ENCODE measurements at regions not wholly inside any gene's neighbourhood (a gene's known extent, or its start where the extent isn't known, plus 50 kb on each side); places are given as distances from the start of the nearest gene placed in this dataset.

DNA sequence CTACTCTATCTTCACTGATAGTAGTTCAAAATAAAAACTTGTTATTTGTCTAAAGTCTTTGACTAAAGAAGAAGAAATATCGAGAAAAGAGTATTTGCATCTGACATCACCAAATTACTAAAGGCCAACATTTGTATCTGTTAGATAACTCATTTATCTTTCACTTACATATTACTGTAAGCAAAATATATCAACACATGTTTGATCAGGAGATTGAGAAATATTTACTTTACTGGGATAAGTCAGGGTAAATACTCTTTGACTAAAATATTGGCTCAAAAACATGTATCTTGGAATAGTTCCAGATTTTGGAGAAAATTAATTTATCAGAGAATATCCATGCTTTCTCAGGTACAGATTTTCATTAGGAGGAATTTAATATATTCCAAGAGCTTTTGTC is 306.0 kb downstream of the TENT5A start:
- no peaks in the 10 kb centered on the region for H3K27me3 ChIP-seq (ENCODE audit: control insufficient read depth, insufficient read depth, low read length)
- H3K9ac ChIP-seq (ENCODE audit: low read length) = no peak overlapping the region
- H3K36me3 ChIP-seq (ENCODE audit: control insufficient read depth, insufficient read depth, low read length) = no peaks in the 10 kb centered on the region
- peaks cover 23% of the 10 kb centered on the region for H3K4me1 ChIP-seq (ENCODE audit: control insufficient read depth, insufficient read depth, low read length)
- no peak overlapping the region for H3K4me3 ChIP-seq (ENCODE audit: low read length)
- H3K9me3 ChIP-seq (ENCODE audit: control insufficient read depth, low read length) = no peaks in the 10 kb centered on the region

GRCh38 chr6:81439417-81439816 is 313.1 kb downstream of the TENT5A start:
- no peaks in the 10 kb centered on the region for H3K27me3 ChIP-seq (ENCODE audit: control insufficient read depth, insufficient read depth, low read length)
- H3K4me1 ChIP-seq (ENCODE audit: control insufficient read depth, insufficient read depth, low read length) = no peaks in the 10 kb centered on the region
- no peaks in the 10 kb centered on the region for H3K36me3 ChIP-seq (ENCODE audit: control insufficient read depth, insufficient read depth, low read length)
- H3K9ac ChIP-seq (ENCODE audit: low read length) = no peak overlapping the region
- H3K9me3 ChIP-seq (ENCODE audit: control insufficient read depth, low read length) = no peaks in the 10 kb centered on the region
- H3K4me3 ChIP-seq (ENCODE audit: low read length) = no peak overlapping the region

DNA sequence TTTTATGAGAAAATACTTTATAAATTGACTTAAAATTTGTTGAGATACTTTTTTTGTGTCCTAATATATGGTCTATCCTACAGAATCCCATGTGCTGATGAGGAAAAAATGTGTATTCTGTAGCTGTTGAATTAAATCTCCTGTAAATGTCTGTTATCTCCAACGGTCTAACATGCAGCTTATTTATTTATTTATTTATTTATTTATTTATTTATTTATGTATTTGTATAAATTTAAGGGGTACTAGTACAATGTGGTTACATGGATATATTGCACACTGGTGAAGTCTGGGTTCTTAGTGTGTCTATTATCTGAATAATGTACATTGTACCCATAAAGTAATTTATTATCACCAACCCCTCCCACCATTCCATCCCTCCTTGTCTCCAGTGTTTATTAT is 315.5 kb downstream of the TENT5A start:
- Histone ChIP-seq H3K4me3 (ENCODE audit: low read length) (no peak overlapping the region), H3K9ac (ENCODE audit: low read length) (no peak overlapping the region), H3K9me3 (ENCODE audit: control insufficient read depth, low read length) (no peaks in the 10 kb centered on the region), H3K36me3 (ENCODE audit: control insufficient read depth, insufficient read depth, low read length) (no peaks in the 10 kb centered on the region), H3K27me3 (ENCODE audit: control insufficient read depth, insufficient read depth, low read length) (no peaks in the 10 kb centered on the region), H3K4me1 (ENCODE audit: control insufficient read depth, insufficient read depth, low read length) (no peaks in the 10 kb centered on the region)

GRCh38 chr6:81413306-81413705 is 339.2 kb downstream of the TENT5A start:
- no peaks in the 10 kb centered on the region for H3K4me1 ChIP-seq (ENCODE audit: control insufficient read depth, insufficient read depth, low read length)
- H3K27me3 ChIP-seq (ENCODE audit: control insufficient read depth, insufficient read depth, low read length) = no peaks in the 10 kb centered on the region
- no peaks in the 10 kb centered on the region for H3K36me3 ChIP-seq (ENCODE audit: control insufficient read depth, insufficient read depth, low read length)
- H3K9ac ChIP-seq (ENCODE audit: low read length) = no peak overlapping the region
- no peaks in the 10 kb centered on the region for H3K9me3 ChIP-seq (ENCODE audit: control insufficient read depth, low read length)
- H3K4me3 ChIP-seq (ENCODE audit: low read length) = no peak overlapping the region

DNA sequence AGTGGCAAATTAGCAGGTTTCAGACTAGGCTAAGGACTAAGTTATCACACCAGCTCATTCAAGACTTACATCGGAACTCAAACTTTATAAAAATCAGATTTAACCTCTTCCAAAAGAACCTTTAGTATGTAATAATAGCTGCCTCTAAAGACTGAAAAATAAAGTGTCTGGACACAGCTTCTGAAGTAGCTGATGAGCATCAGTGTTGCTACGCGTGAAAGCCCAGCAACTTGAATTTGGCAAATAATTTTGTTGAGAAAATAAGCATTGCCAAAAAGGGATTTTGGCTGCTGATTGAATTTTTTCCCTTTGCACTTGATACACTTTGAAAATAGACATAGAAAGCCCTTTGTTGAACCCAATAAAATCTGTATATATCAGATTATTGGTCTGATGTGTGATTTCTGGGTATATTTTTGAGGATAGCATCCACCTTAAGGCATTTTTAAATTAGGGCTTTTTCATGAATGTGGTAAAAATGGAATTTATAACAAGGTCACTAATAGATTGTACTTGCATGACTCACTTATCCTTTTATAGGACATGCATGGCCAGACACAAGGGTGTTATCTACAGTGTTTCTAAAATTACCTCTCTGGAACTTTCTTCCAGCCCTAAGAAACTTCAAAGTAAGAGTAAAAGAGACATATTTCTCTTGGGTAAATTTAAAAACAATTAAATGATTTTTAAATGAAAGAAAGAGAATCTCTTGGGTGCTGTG is 350.4 kb downstream of the TENT5A start:
- H3K36me3 ChIP-seq (ENCODE audit: control insufficient read depth, insufficient read depth, low read length) = no peaks in the 10 kb centered on the region

DNA sequence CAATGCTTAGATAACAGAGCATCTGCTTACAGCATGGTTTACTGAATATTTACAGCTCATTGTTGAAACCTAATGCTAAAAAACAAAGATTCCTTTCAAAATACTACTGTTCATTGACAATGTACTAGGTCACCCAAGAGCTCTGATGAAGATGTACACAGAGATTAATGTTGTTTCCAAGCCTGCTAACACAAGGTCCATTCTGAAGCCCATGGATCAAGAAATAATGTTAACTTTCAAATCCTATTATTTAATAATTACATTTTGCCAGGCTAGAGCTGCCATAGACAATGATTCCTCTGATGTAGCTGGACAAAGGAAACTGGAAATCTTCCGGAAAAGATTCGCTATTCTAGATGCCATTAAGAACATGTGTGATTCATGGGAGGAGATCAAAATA is 355.6 kb downstream of the TENT5A start:
- no peaks in the 10 kb centered on the region for H3K4me1 ChIP-seq (ENCODE audit: control insufficient read depth, insufficient read depth, low read length)
- no peaks in the 10 kb centered on the region for H3K36me3 ChIP-seq (ENCODE audit: control insufficient read depth, insufficient read depth, low read length)
- H3K9ac ChIP-seq (ENCODE audit: low read length) = no peak overlapping the region
- H3K27me3 ChIP-seq (ENCODE audit: control insufficient read depth, insufficient read depth, low read length) = no peaks in the 10 kb centered on the region
- no peaks in the 10 kb centered on the region for H3K9me3 ChIP-seq (ENCODE audit: control insufficient read depth, low read length)
- no peak overlapping the region for H3K4me3 ChIP-seq (ENCODE audit: low read length)

More for the DNA sequence above, 350.4 kb downstream of the TENT5A start:
- Histone ChIP-seq H3K9me3 (ENCODE audit: control insufficient read depth, low read length) (no peaks in the 10 kb centered on the region), H3K4me1 (ENCODE audit: control insufficient read depth, insufficient read depth, low read length) (no peaks in the 10 kb centered on the region), H3K27me3 (ENCODE audit: control insufficient read depth, insufficient read depth, low read length) (no peaks in the 10 kb centered on the region), H3K4me3 (ENCODE audit: low read length) (no peak overlapping the region), H3K9ac (ENCODE audit: low read length) (no peak overlapping the region)

DNA sequence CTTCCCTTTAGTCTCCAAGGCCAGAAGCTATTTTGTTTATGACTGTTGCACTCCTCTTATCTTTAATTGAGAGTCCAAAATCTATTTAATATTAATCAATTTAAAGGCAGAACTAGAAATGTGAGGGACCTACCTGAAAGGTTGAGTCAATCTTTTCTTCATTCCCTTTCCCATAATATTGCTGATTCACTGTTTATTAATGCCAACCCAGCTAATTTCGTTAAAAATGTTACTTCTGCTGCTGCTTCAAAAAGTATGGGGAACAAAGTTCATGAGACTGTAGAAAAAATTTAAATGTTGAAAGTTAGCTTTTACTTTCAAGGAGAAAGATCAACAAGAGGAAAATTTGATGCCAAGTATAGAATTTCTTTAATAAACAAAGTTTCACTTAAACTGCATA is 365.3 kb downstream of the TENT5A start:
- H3K4me3 ChIP-seq (ENCODE audit: low read length) = no peak overlapping the region
- no peaks in the 10 kb centered on the region for H3K36me3 ChIP-seq (ENCODE audit: control insufficient read depth, insufficient read depth, low read length)
- no peaks in the 10 kb centered on the region for H3K9me3 ChIP-seq (ENCODE audit: control insufficient read depth, low read length)
- no peak overlapping the region for H3K9ac ChIP-seq (ENCODE audit: low read length)
- H3K4me1 ChIP-seq (ENCODE audit: control insufficient read depth, insufficient read depth, low read length) = no peaks in the 10 kb centered on the region
- H3K27me3 ChIP-seq (ENCODE audit: control insufficient read depth, insufficient read depth, low read length) = no peaks in the 10 kb centered on the region

DNA sequence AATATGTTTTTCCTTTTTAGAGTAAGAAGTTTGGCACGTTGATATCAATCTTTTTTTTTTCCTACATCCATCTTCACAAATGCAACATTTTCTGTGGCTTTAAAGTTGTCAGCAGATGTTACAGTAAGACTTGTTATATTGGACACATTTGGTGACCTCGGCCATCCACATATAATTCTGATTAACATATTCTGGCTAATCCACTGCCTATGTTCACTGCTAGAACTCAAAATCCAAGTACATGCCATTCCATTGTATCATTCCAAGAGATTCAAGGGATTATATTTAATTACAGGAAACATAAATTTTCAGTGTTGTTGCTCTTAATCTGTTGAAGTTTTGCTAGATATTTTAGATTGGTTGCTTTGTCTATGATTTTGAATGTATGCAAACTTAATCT is 367.6 kb downstream of the TENT5A start:
- H3K9me3 ChIP-seq (ENCODE audit: control insufficient read depth, low read length) = no peaks in the 10 kb centered on the region
- H3K36me3 ChIP-seq (ENCODE audit: control insufficient read depth, insufficient read depth, low read length) = no peaks in the 10 kb centered on the region
- H3K27me3 ChIP-seq (ENCODE audit: control insufficient read depth, insufficient read depth, low read length) = no peaks in the 10 kb centered on the region
- no peaks in the 10 kb centered on the region for H3K4me1 ChIP-seq (ENCODE audit: control insufficient read depth, insufficient read depth, low read length)
- H3K4me3 ChIP-seq (ENCODE audit: low read length) = no peak overlapping the region
- H3K9ac ChIP-seq (ENCODE audit: low read length) = no peak overlapping the region

DNA sequence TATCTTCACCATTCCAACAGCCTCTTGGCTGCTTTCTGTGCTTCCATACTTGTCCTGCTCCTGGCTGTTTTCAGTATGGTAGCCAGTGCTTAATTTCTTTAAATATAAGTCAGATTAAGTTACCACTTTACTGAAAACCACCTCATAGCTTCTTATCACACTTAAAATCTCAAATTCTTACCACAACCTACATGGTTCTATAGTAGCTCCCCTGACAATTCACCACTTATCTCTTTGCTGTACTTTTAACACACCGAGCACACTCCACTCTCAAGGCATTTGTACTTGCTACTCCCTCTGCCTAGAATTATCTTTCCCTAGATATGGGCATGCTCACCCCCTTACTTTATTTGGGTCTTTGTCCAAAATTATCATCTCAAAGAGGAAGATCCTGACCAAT is 369.0 kb downstream of the TENT5A start:
- Histone ChIP-seq H3K9ac (ENCODE audit: low read length) (no peak overlapping the region), H3K4me1 (ENCODE audit: control insufficient read depth, insufficient read depth, low read length) (no peaks in the 10 kb centered on the region), H3K36me3 (ENCODE audit: control insufficient read depth, insufficient read depth, low read length) (no peaks in the 10 kb centered on the region), H3K27me3 (ENCODE audit: control insufficient read depth, insufficient read depth, low read length) (no peaks in the 10 kb centered on the region), H3K4me3 (ENCODE audit: low read length) (no peak overlapping the region), H3K9me3 (ENCODE audit: control insufficient read depth, low read length) (no peaks in the 10 kb centered on the region)

- Histone ChIP-seq H3K4me1 (ENCODE audit: control insufficient read depth, insufficient read depth, low read length) (no peaks in the 10 kb centered on the region), H3K4me3 (ENCODE audit: low read length) (no peak overlapping the region), H3K36me3 (ENCODE audit: control insufficient read depth, insufficient read depth, low read length) (no peaks in the 10 kb centered on the region), H3K9ac (ENCODE audit: low read length) (no peak overlapping the region), H3K9me3 (ENCODE audit: control insufficient read depth, low read length) (no peaks in the 10 kb centered on the region), H3K27me3 (ENCODE audit: control insufficient read depth, insufficient read depth, low read length) (no peaks in the 10 kb centered on the region)
Observed at GRCh38 chr6:81382852-81383251, 369.6 kb downstream of the TENT5A start.

DNA sequence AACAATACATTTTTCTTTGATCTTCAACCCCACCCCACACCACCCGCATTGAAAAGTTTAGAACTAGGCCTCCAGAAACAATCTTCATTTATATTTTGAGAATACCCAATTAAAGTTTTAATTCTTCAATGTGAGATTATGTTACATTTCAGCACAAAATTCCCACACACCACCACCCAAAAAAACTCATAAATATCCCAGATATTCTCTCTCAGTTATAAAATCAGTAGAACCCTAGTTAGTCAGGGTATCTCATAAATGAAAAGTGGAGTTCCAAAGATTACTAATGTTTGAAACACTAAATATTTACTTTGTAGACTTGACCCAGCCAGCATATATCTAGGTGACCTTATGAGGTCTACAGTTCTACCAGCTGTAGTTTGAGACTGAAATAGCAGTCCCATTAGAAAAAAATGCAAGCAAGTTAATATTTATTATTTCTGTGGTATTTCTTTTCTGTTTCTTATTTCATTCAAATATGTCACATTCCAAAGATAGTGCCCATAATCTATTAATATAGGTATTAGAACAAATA is 371.0 kb downstream of the TENT5A start:
- Histone ChIP-seq H3K27me3 (ENCODE audit: control insufficient read depth, insufficient read depth, low read length) (no peaks in the 10 kb centered on the region), H3K4me3 (ENCODE audit: low read length) (no peak overlapping the region), H3K9ac (ENCODE audit: low read length) (no peak overlapping the region), H3K4me1 (ENCODE audit: control insufficient read depth, insufficient read depth, low read length) (no peaks in the 10 kb centered on the region), H3K36me3 (ENCODE audit: control insufficient read depth, insufficient read depth, low read length) (no peaks in the 10 kb centered on the region), H3K9me3 (ENCODE audit: control insufficient read depth, low read length) (no peaks in the 10 kb centered on the region)

DNA sequence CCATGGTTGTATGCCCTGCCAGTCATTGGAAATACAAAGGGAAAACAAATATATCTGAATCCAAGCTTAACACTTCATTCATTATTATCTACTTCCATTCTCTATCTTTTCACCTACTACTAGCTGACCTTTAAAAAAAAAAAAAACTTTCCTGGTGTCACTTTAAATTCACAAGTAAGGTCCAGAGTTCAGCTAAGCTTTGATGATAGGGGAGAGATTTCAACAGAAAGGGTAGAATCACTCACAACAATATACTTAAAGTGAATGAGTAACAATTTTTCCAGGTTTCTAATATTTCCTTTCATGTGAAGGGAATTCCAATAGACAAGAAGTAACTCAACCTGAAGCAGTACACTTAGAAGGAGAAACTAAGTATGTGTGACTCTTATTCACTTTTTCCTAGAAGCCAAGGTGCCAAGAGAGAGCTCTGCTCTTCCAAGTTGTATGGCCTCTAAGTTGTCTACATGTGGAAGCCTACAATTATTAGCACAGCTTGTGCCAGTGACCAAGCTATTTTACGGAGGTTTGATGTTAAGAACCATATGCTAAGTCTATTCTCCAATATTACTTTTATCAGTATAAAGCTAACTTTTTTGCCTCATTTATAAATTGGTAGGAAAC is 371.7 kb downstream of the TENT5A start:
- H3K4me3 ChIP-seq (ENCODE audit: low read length) = no peak overlapping the region
- no peaks in the 10 kb centered on the region for H3K36me3 ChIP-seq (ENCODE audit: control insufficient read depth, insufficient read depth, low read length)

More for the DNA sequence above, 371.7 kb downstream of the TENT5A start:
- no peaks in the 10 kb centered on the region for H3K9me3 ChIP-seq (ENCODE audit: control insufficient read depth, low read length)
- no peak overlapping the region for H3K9ac ChIP-seq (ENCODE audit: low read length)
- H3K4me1 ChIP-seq (ENCODE audit: control insufficient read depth, insufficient read depth, low read length) = no peaks in the 10 kb centered on the region
- no peaks in the 10 kb centered on the region for H3K27me3 ChIP-seq (ENCODE audit: control insufficient read depth, insufficient read depth, low read length)

Measured in mucosa of stomach (tissue), 1 donor.